ENCODE measurements at regions not wholly inside any gene's neighbourhood (a gene's known extent, or its start where the extent isn't known, plus 50 kb on each side); places are given as distances from the start of the nearest gene placed in this dataset.

DNA sequence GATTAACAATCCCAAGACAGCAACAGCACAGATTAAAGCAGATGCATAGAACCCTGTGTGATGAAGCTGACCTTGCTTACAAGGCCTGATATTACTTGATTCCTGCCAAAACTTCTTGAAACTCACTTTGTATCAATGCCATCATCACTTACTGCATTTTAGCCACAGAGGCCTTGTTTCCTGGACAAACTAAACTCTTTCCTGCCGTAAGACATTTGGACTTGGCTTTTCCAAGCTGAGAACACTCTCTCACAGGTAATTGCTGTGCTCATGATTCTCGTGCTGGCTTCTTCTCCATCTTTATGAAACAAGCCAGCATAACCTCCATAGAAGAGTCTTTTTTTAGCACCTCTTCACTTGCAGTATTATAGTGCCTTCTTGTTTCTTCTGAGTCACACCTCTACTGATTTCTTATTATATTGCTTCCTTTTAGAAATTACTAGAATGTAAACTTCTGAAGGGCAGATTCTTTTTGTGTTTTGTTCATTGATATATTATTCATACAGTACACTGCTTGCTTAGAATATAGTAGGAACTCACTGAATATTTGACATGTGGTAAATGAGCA lies 456.5 kb upstream of the ZNF608 start:
- TF ChIP-seq, protein P1, sequence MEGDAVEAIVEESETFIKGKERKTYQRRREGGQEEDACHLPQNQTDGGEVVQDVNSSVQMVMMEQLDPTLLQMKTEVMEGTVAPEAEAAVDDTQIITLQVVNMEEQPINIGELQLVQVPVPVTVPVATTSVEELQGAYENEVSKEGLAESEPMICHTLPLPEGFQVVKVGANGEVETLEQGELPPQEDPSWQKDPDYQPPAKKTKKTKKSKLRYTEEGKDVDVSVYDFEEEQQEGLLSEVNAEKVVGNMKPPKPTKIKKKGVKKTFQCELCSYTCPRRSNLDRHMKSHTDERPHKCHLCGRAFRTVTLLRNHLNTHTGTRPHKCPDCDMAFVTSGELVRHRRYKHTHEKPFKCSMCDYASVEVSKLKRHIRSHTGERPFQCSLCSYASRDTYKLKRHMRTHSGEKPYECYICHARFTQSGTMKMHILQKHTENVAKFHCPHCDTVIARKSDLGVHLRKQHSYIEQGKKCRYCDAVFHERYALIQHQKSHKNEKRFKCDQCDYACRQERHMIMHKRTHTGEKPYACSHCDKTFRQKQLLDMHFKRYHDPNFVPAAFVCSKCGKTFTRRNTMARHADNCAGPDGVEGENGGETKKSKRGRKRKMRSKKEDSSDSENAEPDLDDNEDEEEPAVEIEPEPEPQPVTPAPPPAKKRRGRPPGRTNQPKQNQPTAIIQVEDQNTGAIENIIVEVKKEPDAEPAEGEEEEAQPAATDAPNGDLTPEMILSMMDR (IDR thresholded peaks at IDR 0.05; ENCODE audit: unreplicated experiment), result no peak
- Mint-ChIP-seq H3K4me1 (ENCODE audit: low read depth, unreplicated experiment) (no peaks in the 10 kb centered on the region), H3K27ac (ENCODE audit: unreplicated experiment) (no peak overlapping the region), H3K36me3 (ENCODE audit: insufficient read depth, unreplicated experiment) (no peaks in the 10 kb centered on the region), H3K27me3 (ENCODE audit: unreplicated experiment) (no peaks in the 10 kb centered on the region), H3K9me3 (ENCODE audit: low read depth, unreplicated experiment) (no peaks in the 10 kb centered on the region), H3K4me3 (ENCODE audit: low read depth, unreplicated experiment) (no peak overlapping the region)
- CTCF ChIA-PET, result interaction anchor here (0.6 to 0.7 kb wide), 2 partner anchors 25 to 165 kb away, joined by 3 to 5 read pairs; no protein-coding TSS in a partner anchor
- no peak for DNase-seq
- no TSS peak for BruUV-seq (replicated peaks)
- intact Hi-C loops (cut with micrococcal nuclease; ENCODE audit: unreplicated experiment), result no loop called here

DNA sequence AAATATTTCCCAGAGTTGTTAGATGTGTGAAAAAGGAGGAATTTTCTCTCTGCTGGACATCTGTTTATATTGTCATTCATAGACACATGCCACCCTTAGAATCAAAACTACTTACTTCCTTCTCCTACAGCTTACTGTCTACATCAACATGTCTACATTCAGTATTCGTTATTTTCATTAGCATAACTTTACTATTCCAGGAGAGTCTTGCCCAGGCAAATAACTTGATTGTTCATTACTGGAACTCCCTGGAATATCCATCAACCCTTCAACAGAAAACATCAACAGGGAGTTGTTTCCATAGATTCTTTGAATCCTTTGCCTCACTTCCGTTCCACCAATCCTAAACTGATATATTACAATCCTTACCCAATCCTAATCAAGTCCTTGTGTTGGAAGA lies 457.5 kb upstream of the ZNF608 start:
- DNase-seq, result no peak
- no peaks in the 10 kb centered on the region for H3K4me1 Mint-ChIP-seq (ENCODE audit: low read depth, unreplicated experiment)
- no peak overlapping the region for H3K27ac Mint-ChIP-seq (ENCODE audit: unreplicated experiment)
- BruUV-seq (replicated peaks), result no TSS peak
- CTCF ChIA-PET, result no interaction called here
- TF ChIP-seq, protein P1 (IDR thresholded peaks at IDR 0.05; ENCODE audit: unreplicated experiment), result no peak
- H3K36me3 Mint-ChIP-seq (ENCODE audit: insufficient read depth, unreplicated experiment), result no peaks in the 10 kb centered on the region
- no peak overlapping the region for H3K4me3 Mint-ChIP-seq (ENCODE audit: low read depth, unreplicated experiment)
- H3K27me3 Mint-ChIP-seq (ENCODE audit: unreplicated experiment), result no peaks in the 10 kb centered on the region
- intact Hi-C loops (cut with micrococcal nuclease; ENCODE audit: unreplicated experiment), result no loop called here
- peaks cover under 1% of the 10 kb centered on the region for H3K9me3 Mint-ChIP-seq (ENCODE audit: low read depth, unreplicated experiment)

DNA sequence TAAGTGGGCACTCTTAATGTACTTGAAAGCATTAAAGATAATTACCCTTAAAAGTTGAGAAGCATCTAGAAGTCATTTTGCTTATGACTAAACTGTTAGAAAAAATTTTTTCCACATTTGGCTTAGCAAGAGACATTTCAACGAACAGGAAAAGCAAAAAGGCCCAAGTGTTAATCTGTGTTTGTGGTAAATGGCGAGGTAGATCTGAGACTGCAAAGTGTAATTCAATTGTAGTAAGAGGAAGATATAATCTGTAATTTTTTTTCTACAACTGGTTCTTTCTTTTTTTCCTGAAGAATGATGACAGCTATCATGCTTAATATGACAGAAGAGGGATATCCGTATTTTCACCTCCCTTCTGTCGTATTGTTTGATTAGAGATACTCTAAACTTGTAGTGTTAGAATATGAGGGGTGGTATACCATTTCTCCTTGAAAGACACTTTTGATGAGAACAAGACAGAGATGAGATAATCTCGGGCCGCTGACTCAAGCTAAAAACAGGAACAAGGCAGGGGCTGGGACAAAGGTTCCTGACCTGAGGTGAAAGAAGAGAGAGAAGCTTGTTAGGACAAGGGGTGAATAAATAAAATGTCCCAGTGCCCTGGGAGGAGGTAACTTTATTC lies 459.3 kb upstream of the ZNF608 start:
- H3K27me3 Mint-ChIP-seq (ENCODE audit: unreplicated experiment), result no peaks in the 10 kb centered on the region
- DNase-seq, result no peak
- no peaks in the 10 kb centered on the region for H3K36me3 Mint-ChIP-seq (ENCODE audit: insufficient read depth, unreplicated experiment)
- peaks cover 2% of the 10 kb centered on the region for H3K9me3 Mint-ChIP-seq (ENCODE audit: low read depth, unreplicated experiment)
- intact Hi-C loops (cut with micrococcal nuclease; ENCODE audit: unreplicated experiment), result no loop called here
- TF ChIP-seq, protein P1 (IDR thresholded peaks at IDR 0.05; ENCODE audit: unreplicated experiment), result no peak
- no peak overlapping the region for H3K4me3 Mint-ChIP-seq (ENCODE audit: low read depth, unreplicated experiment)
- H3K4me1 Mint-ChIP-seq (ENCODE audit: low read depth, unreplicated experiment), result no peaks in the 10 kb centered on the region
- no peak overlapping the region for H3K27ac Mint-ChIP-seq (ENCODE audit: unreplicated experiment)
- CTCF ChIA-PET, result no interaction called here
- BruUV-seq (replicated peaks), result no TSS peak

DNA sequence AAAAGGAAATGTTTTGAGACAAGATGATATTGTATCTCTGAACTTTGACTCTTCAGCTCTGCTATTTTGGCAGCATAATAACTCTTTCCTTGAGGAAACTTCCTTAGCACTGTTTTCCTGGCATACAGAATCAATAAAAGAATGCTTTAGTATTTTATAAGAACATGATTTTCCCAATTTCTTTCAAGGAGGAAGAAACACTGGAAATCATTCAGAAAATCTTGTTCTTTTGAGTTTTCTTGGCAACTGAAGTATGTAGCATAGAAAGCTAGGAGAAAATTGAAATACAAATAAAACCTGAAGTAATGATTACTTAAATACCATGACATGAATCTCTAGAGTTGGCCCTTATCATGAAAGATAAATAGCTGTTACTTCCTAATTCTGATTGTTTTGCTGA lies 461.4 kb upstream of the ZNF608 start:
- CTCF ChIA-PET, result no interaction called here
- Mint-ChIP-seq H3K4me1 (ENCODE audit: low read depth, unreplicated experiment) (no peaks in the 10 kb centered on the region), H3K9me3 (ENCODE audit: low read depth, unreplicated experiment) (peaks cover 2% of the 10 kb centered on the region), H3K27ac (ENCODE audit: unreplicated experiment) (no peak overlapping the region), H3K27me3 (ENCODE audit: unreplicated experiment) (no peaks in the 10 kb centered on the region), H3K4me3 (ENCODE audit: low read depth, unreplicated experiment) (no peak overlapping the region), H3K36me3 (ENCODE audit: insufficient read depth, unreplicated experiment) (no peaks in the 10 kb centered on the region)
- no TSS peak for BruUV-seq (replicated peaks)
- DNase-seq, result no peak
- intact Hi-C loops (cut with micrococcal nuclease; ENCODE audit: unreplicated experiment), result no loop called here
- TF ChIP-seq, protein P1 (IDR thresholded peaks at IDR 0.05; ENCODE audit: unreplicated experiment), result no peak
